Erythroblast (primary cell): ENCODE measurements at regions not wholly inside any gene's neighbourhood (a gene's known extent, or its start where the extent isn't known, plus 50 kb on each side); places are given as distances from the start of the nearest gene placed in this dataset.

ENCODE experiments used
- GATA1 ChIP-seq: IDR thresholded peaks from 2 replicates; pipeline ENCODE4 v1.6.1; 2011; ENCODE audit warnings: low read depth, mild to moderate bottlenecking, control low read depth, low read length, moderate library complexity
- POLR2A ChIP-seq: IDR thresholded peaks from 2 replicates; pipeline ENCODE4 v1.6.1; 2011; ENCODE audit warnings: mild to moderate bottlenecking, low read length

DNA sequence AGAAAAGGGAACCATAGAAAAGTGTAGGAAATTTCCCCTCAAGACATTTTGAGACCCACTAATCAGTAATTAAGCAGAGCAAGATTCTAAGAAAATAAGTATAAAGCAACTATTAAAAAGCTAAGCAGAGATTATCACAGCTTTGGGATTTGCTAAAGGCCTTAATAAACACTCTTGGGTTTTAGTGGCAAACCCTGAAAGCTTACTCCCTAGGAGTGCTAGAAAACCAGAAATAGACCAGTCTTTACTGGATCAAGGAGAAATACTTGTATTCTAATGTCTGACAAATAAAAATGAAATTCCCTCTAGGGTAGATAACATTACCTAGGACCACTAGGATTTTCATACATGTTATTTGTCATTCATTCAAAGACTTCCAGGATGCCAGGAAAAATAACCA lies 510.8 kb downstream of the SPATA31D1 start:
- no peak for TF ChIP-seq POLR2A
- no peak for TF ChIP-seq GATA1
